Panc1 (cell line): ENCODE measurements at regions not wholly inside any gene's neighbourhood (a gene's known extent, or its start where the extent isn't known, plus 50 kb on each side); places are given as distances from the start of the nearest gene placed in this dataset.

ENCODE experiments used
- ATAC-seq: fragments of 200-7000 bp; cut with Tn5 transposase; 2 replicates; pipeline ENCODE4 v1.9.1; 2020; ENCODE audit warnings: mild to moderate bottlenecking, moderate library complexity
- BruUV-seq: library from RNA; stranded (reverse); fragments of 400-500 nt; replicated peaks from 2 replicates; lab custom pipeline; 2021; lab: Mats Ljungman, UMichigan
- CTCF ChIA-PET: fragments of 300-600 bp; sonication (Branson Sonifier 250); formaldehyde crosslinking; loops from one replicate; lab custom pipeline; 2022; ENCODE audit warnings: antibody characterized with exemption; lab: Charles Lee
- POLR2A ChIA-PET: fragments of 300-600 bp; sonication (Branson Sonifier 250); formaldehyde crosslinking; loops from one replicate; lab custom pipeline; 2022; ENCODE audit warnings: antibody characterized with exemption; lab: Charles Lee
- DNase-seq: peaks from one replicate; pipeline ENCODE4 v3.0.0-alpha.2; 2010; ENCODE audit warnings: low read depth, low spot score
- H3K27ac ChIP-seq: 2 replicates; pipeline ENCODE4 v1.5.1; 2011; ENCODE audit warnings: mild to moderate bottlenecking, low read length, inconsistent platforms
- H3K27me3 ChIP-seq: fragments of 200-500 bp; sonication (Bioruptor generic); 2 replicates; pipeline ENCODE4 v1.6.0; 2014; ENCODE audit warnings: low read length, inconsistent platforms; ENCODE audit not compliant: control insufficient read depth, insufficient read depth
- H3K36me3 ChIP-seq: fragments of 200-500 bp; sonication (Bioruptor generic); 2 replicates; pipeline ENCODE4 v1.5.1; 2014; ENCODE audit warnings: inconsistent platforms, mild to moderate bottlenecking, low read length, moderate library complexity; ENCODE audit not compliant: control insufficient read depth, insufficient read depth
- H3K4me1 ChIP-seq: 2 replicates; pipeline ENCODE4 v1.5.1; 2011; ENCODE audit warnings: inconsistent platforms, mild to moderate bottlenecking, low read length, moderate library complexity; ENCODE audit not compliant: control insufficient read depth, insufficient read depth
- H3K4me3 ChIP-seq, 2 experiments: 2 replicates each; pipeline ENCODE4 v1.5.1; 2011 to 2012; ENCODE audit warnings: low read depth in 2 of 2, low read length in 2 of 2, mild to moderate bottlenecking in 2 of 2, inconsistent platforms in 1 of 2, moderate library complexity in 1 of 2
- H3K9me3 ChIP-seq: fragments of 200-500 bp; sonication (Bioruptor generic); 2 replicates; pipeline ENCODE4 v1.5.1; 2014; ENCODE audit warnings: low read depth, mild to moderate bottlenecking, inconsistent platforms, low read length, moderate library complexity; ENCODE audit not compliant: control insufficient read depth, insufficient read depth
- POLR2AphosphoS5 ChIP-seq: IDR thresholded peaks from 2 replicates; pipeline ENCODE4 v1.6.1; 2012; ENCODE audit warnings: mild to moderate bottlenecking, low read depth, low read length, moderate library complexity
- SIN3A ChIP-seq: IDR thresholded peaks from 2 replicates; pipeline ENCODE4 v1.6.1; 2012; ENCODE audit warnings: low read depth, mild to moderate bottlenecking, low read length, moderate library complexity, borderline replicate concordance; ENCODE audit not compliant: insufficient read depth
- TCF7L2 ChIP-seq: IDR thresholded peaks from 2 replicates; pipeline ENCODE4 v1.6.1; 2011; ENCODE audit warnings: mild to moderate bottlenecking, low read depth, low read length, inconsistent platforms
- in situ Hi-C: cut with HindIII; loops from 2 replicates; pipeline ENCODE4 v1.10.0; 2016; ENCODE audit warnings: low sequenced_read_pairs, low pct_unique_long_range_greater_than_20kb
- intact Hi-C: fragments of 100-400 bp; cut with micrococcal nuclease; formaldehyde crosslinking; loops from one replicate; pipeline ENCODE4 v1.10.0; 2022; ENCODE audit not compliant: unreplicated experiment
- TF ChIP-seq, protein P1 (sequence below), 2 experiments: IDR thresholded peaks; 2 replicates each; pipeline ENCODE4 v1.6.1; 2011 to 2012; ENCODE audit warnings: low read depth in 2 of 2, control low read depth in 1 of 2, low read length in 1 of 2, mild to moderate bottlenecking in 1 of 2, moderate library complexity in 1 of 2; ENCODE audit not compliant: insufficient read depth in 1 of 2
- TF ChIP-seq, protein P2 (sequence below): fragments of 450-650 bp; IDR thresholded peaks from 2 replicates; pipeline ENCODE4 v1.5.1; 2017; ENCODE audit warnings: mild to moderate bottlenecking

DNA sequence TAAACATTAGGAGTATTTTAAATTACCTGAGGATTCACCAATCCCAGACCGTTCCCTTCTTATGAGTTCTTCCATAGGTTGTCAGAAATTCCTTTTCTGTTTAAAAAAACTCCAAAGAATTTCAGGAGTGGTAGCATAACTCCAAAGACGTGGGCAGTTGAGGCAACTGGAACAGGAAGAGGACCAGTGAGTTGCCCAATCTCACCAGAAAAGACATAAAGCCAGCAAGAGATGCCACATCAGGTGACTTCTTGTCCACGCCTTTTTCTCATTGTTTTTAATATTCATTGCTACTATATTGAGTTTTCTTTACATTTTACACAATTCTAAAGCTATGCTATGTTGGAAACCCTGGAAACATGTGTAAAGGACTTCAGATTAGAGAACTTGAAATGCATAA, 88.1 kb upstream of the JAK1 start:
- H3K4me1 ChIP-seq = no peaks in the 10 kb centered on the region
- ATAC-seq (no peak), DNase-seq (no peak)
- no peak for TF ChIP-seq POLR2AphosphoS5
- H3K9me3 ChIP-seq = no peaks in the 10 kb centered on the region
- H3K4me3 ChIP-seq = no peak overlapping the region
- peaks cover 3% of the 10 kb centered on the region; the same call in 1 of the 2 replicates for H3K27me3 ChIP-seq
- intact Hi-C loops = no loop called here
- BruUV-seq = no TSS peak
- ChIA-PET POLR2A (no interaction called here), CTCF (no interaction called here)
- no peak overlapping the region for H3K27ac ChIP-seq
- H3K36me3 ChIP-seq = no peaks in the 10 kb centered on the region
- in situ Hi-C loops = no loop called here

DNA sequence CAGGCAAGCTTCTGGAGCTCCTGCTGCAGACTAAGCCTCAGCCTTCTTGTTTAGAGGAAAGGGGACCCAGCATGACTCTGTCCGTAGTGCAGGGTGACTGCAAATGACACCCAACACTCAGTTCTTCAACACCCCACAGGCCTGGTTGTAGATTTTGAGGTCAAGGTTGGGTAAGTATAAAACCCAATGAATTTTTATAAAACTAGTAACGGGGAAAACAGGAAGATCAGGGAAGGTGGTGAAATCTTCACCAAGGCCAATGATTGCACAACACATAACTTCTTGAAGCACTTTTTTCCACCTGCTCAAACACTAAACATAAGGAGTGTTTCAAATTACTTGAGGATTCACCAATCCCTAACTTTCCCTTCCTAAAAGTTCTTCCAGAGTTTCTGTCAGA, 89.4 kb upstream of the JAK1 start:
- TF ChIP-seq, protein P1, sequence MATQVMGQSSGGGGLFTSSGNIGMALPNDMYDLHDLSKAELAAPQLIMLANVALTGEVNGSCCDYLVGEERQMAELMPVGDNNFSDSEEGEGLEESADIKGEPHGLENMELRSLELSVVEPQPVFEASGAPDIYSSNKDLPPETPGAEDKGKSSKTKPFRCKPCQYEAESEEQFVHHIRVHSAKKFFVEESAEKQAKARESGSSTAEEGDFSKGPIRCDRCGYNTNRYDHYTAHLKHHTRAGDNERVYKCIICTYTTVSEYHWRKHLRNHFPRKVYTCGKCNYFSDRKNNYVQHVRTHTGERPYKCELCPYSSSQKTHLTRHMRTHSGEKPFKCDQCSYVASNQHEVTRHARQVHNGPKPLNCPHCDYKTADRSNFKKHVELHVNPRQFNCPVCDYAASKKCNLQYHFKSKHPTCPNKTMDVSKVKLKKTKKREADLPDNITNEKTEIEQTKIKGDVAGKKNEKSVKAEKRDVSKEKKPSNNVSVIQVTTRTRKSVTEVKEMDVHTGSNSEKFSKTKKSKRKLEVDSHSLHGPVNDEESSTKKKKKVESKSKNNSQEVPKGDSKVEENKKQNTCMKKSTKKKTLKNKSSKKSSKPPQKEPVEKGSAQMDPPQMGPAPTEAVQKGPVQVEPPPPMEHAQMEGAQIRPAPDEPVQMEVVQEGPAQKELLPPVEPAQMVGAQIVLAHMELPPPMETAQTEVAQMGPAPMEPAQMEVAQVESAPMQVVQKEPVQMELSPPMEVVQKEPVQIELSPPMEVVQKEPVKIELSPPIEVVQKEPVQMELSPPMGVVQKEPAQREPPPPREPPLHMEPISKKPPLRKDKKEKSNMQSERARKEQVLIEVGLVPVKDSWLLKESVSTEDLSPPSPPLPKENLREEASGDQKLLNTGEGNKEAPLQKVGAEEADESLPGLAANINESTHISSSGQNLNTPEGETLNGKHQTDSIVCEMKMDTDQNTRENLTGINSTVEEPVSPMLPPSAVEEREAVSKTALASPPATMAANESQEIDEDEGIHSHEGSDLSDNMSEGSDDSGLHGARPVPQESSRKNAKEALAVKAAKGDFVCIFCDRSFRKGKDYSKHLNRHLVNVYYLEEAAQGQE (IDR thresholded peaks at IDR 0.05; ENCODE audit: insufficient read depth in 1 of 2, low read depth in 2 of 2, low read length in 1 of 2) = no peak
- TF ChIP-seq, protein P2, sequence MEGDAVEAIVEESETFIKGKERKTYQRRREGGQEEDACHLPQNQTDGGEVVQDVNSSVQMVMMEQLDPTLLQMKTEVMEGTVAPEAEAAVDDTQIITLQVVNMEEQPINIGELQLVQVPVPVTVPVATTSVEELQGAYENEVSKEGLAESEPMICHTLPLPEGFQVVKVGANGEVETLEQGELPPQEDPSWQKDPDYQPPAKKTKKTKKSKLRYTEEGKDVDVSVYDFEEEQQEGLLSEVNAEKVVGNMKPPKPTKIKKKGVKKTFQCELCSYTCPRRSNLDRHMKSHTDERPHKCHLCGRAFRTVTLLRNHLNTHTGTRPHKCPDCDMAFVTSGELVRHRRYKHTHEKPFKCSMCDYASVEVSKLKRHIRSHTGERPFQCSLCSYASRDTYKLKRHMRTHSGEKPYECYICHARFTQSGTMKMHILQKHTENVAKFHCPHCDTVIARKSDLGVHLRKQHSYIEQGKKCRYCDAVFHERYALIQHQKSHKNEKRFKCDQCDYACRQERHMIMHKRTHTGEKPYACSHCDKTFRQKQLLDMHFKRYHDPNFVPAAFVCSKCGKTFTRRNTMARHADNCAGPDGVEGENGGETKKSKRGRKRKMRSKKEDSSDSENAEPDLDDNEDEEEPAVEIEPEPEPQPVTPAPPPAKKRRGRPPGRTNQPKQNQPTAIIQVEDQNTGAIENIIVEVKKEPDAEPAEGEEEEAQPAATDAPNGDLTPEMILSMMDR = no peak
- TF ChIP-seq TCF7L2 = no peak
- no peak for TF ChIP-seq POLR2AphosphoS5
- no peak for TF ChIP-seq SIN3A
- Histone ChIP-seq H3K36me3 (no peaks in the 10 kb centered on the region), H3K4me1 (no peaks in the 10 kb centered on the region), H3K27me3 (peaks cover 4% of the 10 kb centered on the region), H3K4me3 (no peak overlapping the region), H3K9me3 (no peaks in the 10 kb centered on the region), H3K27ac (no peak overlapping the region)
- in situ Hi-C loops = no loop called here
- intact Hi-C loops = no loop called here
- no TSS peak for BruUV-seq
- POLR2A ChIA-PET = no interaction called here
- no peak for DNase-seq
- ATAC-seq = no peak
- CTCF ChIA-PET = no interaction called here

DNA sequence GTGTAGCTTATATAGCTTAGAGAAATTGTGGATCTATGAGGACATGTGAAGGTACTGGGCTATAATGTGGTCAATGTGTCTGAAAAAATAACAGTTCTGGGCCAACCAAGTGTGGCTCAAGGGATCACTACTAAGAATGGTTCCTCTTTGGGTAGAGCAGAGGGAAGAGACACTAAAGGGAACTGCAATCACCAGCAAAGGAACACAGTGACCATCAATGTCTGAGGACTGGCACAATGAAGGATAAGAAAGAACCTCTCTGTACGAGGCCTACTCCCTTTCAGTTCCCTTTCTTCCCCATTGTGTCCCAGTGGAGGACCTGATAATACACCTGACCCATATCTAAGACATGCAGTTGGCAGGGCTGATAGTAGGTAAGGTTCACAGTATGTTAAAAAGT, 89.9 kb upstream of the JAK1 start:
- no peak overlapping the region for H3K27ac ChIP-seq
- no peaks in the 10 kb centered on the region for H3K9me3 ChIP-seq
- DNase-seq (no peak), ATAC-seq (no peak)
- H3K27me3 ChIP-seq = peaks cover 2% of the 10 kb centered on the region
- TF ChIP-seq, protein P1 (IDR thresholded peaks at IDR 0.05; ENCODE audit: insufficient read depth in 1 of 2, low read depth in 2 of 2, low read length in 1 of 2) = no peak
- no peak for TF ChIP-seq POLR2AphosphoS5
- no peak for TF ChIP-seq SIN3A
- TF ChIP-seq, protein P2 = no peak
- intact Hi-C loops (no loop called here), in situ Hi-C loops (no loop called here)
- no peaks in the 10 kb centered on the region for H3K36me3 ChIP-seq
- CTCF ChIA-PET = no interaction called here
- BruUV-seq = no TSS peak
- no peaks in the 10 kb centered on the region for H3K4me1 ChIP-seq
- POLR2A ChIA-PET = no interaction called here
- H3K4me3 ChIP-seq = no peak overlapping the region
